Ovary (tissue), 3 donors: ENCODE measurements at regions not wholly inside any gene's neighbourhood (a gene's known extent, or its start where the extent isn't known, plus 50 kb on each side); places are given as distances from the start of the nearest gene placed in this dataset.
"Not testable (repeated sequence)": the region's sequence is repeated elsewhere in the genome, so short reads cannot be mapped to it uniquely, and the experiment has no call there.

Source experiments
- CTCF ChIP-seq, 3 donors: fragments of 450-650 bp in 2 of 3; fragments of 200-600 bp in 1 of 3; IDR thresholded peaks; one replicate each; pipeline versions ENCODE4 v1.5.1 to v1.8.0; 2016 to 2022; ENCODE audit warnings: antibody characterized with exemption in 3 of 3, mild to moderate bottlenecking in 1 of 3
- EP300 ChIP-seq: sonication (generic); formaldehyde crosslinking; IDR thresholded peaks from one replicate; pipeline ENCODE4 v1.6.1; 2017; ENCODE audit warnings: antibody characterized with exemption
- donor health status: DM: no; HTN: no; CAD: no.

- not testable (repeated sequence) for TF ChIP-seq CTCF (IDR thresholded peaks at IDR 0.05); EP300
Measured at GRCh38 chr9:42697146-42697545, 513.7 kb downstream of the SPATA31A6 start.
